Tibial nerve (tissue), 4 donors: ENCODE measurements at regions not wholly inside any gene's neighbourhood (a gene's known extent, or its start where the extent isn't known, plus 50 kb on each side); places are given as distances from the start of the nearest gene placed in this dataset.

Source experiments
- DNase-seq, 2 donors: peaks; one replicate each; pipeline ENCODE4 v3.0.0-alpha.2; 2019; ENCODE audit warnings: low spot score in 2 of 2
- H3K27ac ChIP-seq, 4 donors: fragments of 200-600 bp; sonication (generic) in 3 of 4; one replicate each; pipeline ENCODE4 v1.5.1; 2017 to 2019; ENCODE audit warnings: mild to moderate bottlenecking in 1 of 4
- H3K27me3 ChIP-seq, 2 donors: fragments of 200-600 bp; sonication (generic) in 1 of 2; one replicate each; pipeline versions ENCODE4 v1.5.1 to v1.6.0; 2017 to 2019
- H3K36me3 ChIP-seq, 3 donors: fragments of 200-600 bp; sonication (generic); one replicate each; pipeline ENCODE4 v1.5.1; 2018 to 2019
- H3K4me1 ChIP-seq, 4 donors: fragments of 200-600 bp; sonication (generic) in 3 of 4; one replicate each; pipeline ENCODE4 v1.5.1; 2017 to 2019
- H3K4me3 ChIP-seq, 4 donors: fragments of 200-600 bp; sonication (generic) in 3 of 4; one replicate each; pipeline ENCODE4 v1.5.1; 2017 to 2019; ENCODE audit warnings: mild to moderate bottlenecking in 1 of 4, moderate library complexity in 1 of 4
- H3K9me3 ChIP-seq, 4 donors: fragments of 200-600 bp; sonication (generic) in 3 of 4; one replicate each; pipeline ENCODE4 v1.5.1; 2017 to 2019
- CTCF ChIP-seq, 5 experiments: fragments of 200-600 bp in 3 of 5; fragments of 450-650 bp in 2 of 5; sonication (generic) in 3 of 5; IDR thresholded peaks; one replicate each; pipeline ENCODE4 v1.5.1; 2016 to 2019; ENCODE audit warnings: antibody characterized with exemption in 5 of 5, mild to moderate bottlenecking in 3 of 5, moderate library complexity in 2 of 5
- EP300 ChIP-seq, 2 donors: sonication (generic); formaldehyde crosslinking; IDR thresholded peaks; one replicate each; pipeline ENCODE4 v1.6.1; 2017; ENCODE audit warnings: antibody characterized with exemption in 2 of 2, mild to moderate bottlenecking in 1 of 2
- POLR2A ChIP-seq, 2 donors: fragments of 450-650 bp; IDR thresholded peaks; one replicate each; pipeline ENCODE4 v1.6.1; 2017; ENCODE audit warnings: antibody characterized with exemption in 2 of 2, mild to moderate bottlenecking in 2 of 2, moderate library complexity in 2 of 2
- WGBS, 2 donors: methylation state at CpG; one replicate each; pipeline ENCODE4 v1.1.5; 2018; 5-methylcytosine and 5-hydroxymethylcytosine counted together

- Histone ChIP-seq H3K9me3 (no peaks in the 10 kb centered on the region), H3K27ac (no peak overlapping the region), H3K36me3 (no peaks in the 10 kb centered on the region), H3K4me1 (no peaks in the 10 kb centered on the region), H3K27me3 (no peaks in the 10 kb centered on the region), H3K4me3 (no peak overlapping the region)
- TF ChIP-seq EP300 (IDR thresholded peaks at IDR 0.05) (no peak), CTCF (IDR thresholded peaks at IDR 0.05) (no peak)
- WGBS, 2 donors: 80 to 85% methylated on average over 1 of the region's 1 CpG
- DNase-seq: no peak
Observed at GRCh38 chr14:84783511-84783910, 746.4 kb upstream of the FLRT2 start.

GRCh38 chr14:84785996-84786395, 743.9 kb upstream of the FLRT2 start:
- Histone ChIP-seq H3K27me3 (no peaks in the 10 kb centered on the region), H3K36me3 (no peaks in the 10 kb centered on the region), H3K9me3 (no peaks in the 10 kb centered on the region), H3K27ac (no peak overlapping the region), H3K4me1 (no peaks in the 10 kb centered on the region), H3K4me3 (no peak overlapping the region)
- no peak for DNase-seq
- TF ChIP-seq EP300 (IDR thresholded peaks at IDR 0.05) (no peak), CTCF (IDR thresholded peaks at IDR 0.05) (no peak), POLR2A (IDR thresholded peaks at IDR 0.05) (no peak)

- H3K27me3 ChIP-seq: no peaks in the 10 kb centered on the region
- TF ChIP-seq POLR2A (IDR thresholded peaks at IDR 0.05) (no peak), CTCF (IDR thresholded peaks at IDR 0.05) (no peak)
- no peaks in the 10 kb centered on the region for H3K9me3 ChIP-seq
- H3K27ac ChIP-seq: no peak overlapping the region
- no peak for DNase-seq
- H3K4me1 ChIP-seq: no peaks in the 10 kb centered on the region
- H3K36me3 ChIP-seq: no peaks in the 10 kb centered on the region
- no peak overlapping the region for H3K4me3 ChIP-seq
- 89 to 97% methylated on average over 1 of the region's 1 CpG for WGBS, 2 donors
Observed at GRCh38 chr14:84789012-84789411, 740.9 kb upstream of the FLRT2 start.

- TF ChIP-seq EP300 (IDR thresholded peaks at IDR 0.05) (no peak), CTCF (IDR thresholded peaks at IDR 0.05) (no peak), POLR2A (IDR thresholded peaks at IDR 0.05) (no peak)
- WGBS, 2 donors: 79 to 83% methylated on average over 4 of the region's 4 CpGs
Observed at GRCh38 chr14:84792722-84793410, 737.1 kb upstream of the FLRT2 start.

GRCh38 chr14:84797326-84797725, 732.6 kb upstream of the FLRT2 start:
- Histone ChIP-seq H3K27me3 (no peaks in the 10 kb centered on the region), H3K27ac (no peak overlapping the region), H3K4me3 (no peak overlapping the region), H3K4me1 (no peaks in the 10 kb centered on the region), H3K9me3 (no peaks in the 10 kb centered on the region), H3K36me3 (no peaks in the 10 kb centered on the region)
- TF ChIP-seq POLR2A (IDR thresholded peaks at IDR 0.05) (no peak), CTCF (IDR thresholded peaks at IDR 0.05) (no peak)
- 70 to 85% methylated on average over 3 of the region's 3 CpGs for WGBS, 2 donors
- no peak for DNase-seq

More at GRCh38 chr14:84792722-84793410, 737.1 kb upstream of the FLRT2 start:
- Histone ChIP-seq H3K27ac (no peak overlapping the region), H3K27me3 (no peaks in the 10 kb centered on the region), H3K4me3 (no peak overlapping the region), H3K9me3 (no peaks in the 10 kb centered on the region), H3K4me1 (no peaks in the 10 kb centered on the region), H3K36me3 (no peaks in the 10 kb centered on the region)
- no peak for DNase-seq
